HCT116 (cell line): ENCODE measurements at regions not wholly inside any gene's neighbourhood (a gene's known extent, or its start where the extent isn't known, plus 50 kb on each side); places are given as distances from the start of the nearest gene placed in this dataset.

ENCODE experiments used
- ATAC-seq: fragments of 200-7000 bp; cut with Tn5 transposase; 2 replicates; pipeline ENCODE4 v1.9.1; 2020; ENCODE audit warnings: mild to moderate bottlenecking, moderate library complexity
- BruUV-seq: library from RNA; stranded (reverse); fragments of 400-500 nt; replicated peaks from 2 replicates; lab custom pipeline; 2021; lab: Mats Ljungman, UMichigan
- CTCF ChIA-PET: fragments of 300-600 bp; sonication (Branson Sonifier 250); formaldehyde crosslinking; loops from one replicate; lab custom pipeline; 2021; ENCODE audit warnings: antibody characterized with exemption; lab: Charles Lee
- POLR2A ChIA-PET: fragments of 300-600, 350-600 bp; sonication (Branson Sonifier 250); formaldehyde crosslinking; loops from one replicate; lab custom pipeline; 2021; ENCODE audit warnings: antibody characterized with exemption; lab: Charles Lee
- RAD21 ChIA-PET, 2 experiments: fragments of 300-600 bp; sonication (Branson Sonifier 250); formaldehyde crosslinking; loops; one replicate each; lab custom pipeline; 2023; ENCODE audit warnings: low total read pairs in 2 of 2; ENCODE audit not compliant: uncharacterized antibody in 2 of 2, unreplicated experiment in 2 of 2, low non-redundant PET in 1 of 2; lab: Charles Lee
- DNase-seq: peaks from one replicate; pipeline ENCODE4 v3.0.0-alpha.2; 2010; ENCODE audit warnings: low read depth, low spot score
- H2AFZ ChIP-seq: fragments of 200-600 bp; shearing (Covaris generic), sonication (generic); 2 replicates; pipeline ENCODE4 v1.6.1; 2017; ENCODE audit warnings: low read depth, mixed run types, mixed read lengths, antibody characterized with exemption, low read length; ENCODE audit not compliant: poor library complexity, severe bottlenecking
- H3K27ac ChIP-seq: 2 replicates; pipeline ENCODE4 v1.5.1; 2012; ENCODE audit warnings: low read depth, low read length
- H3K27me3 ChIP-seq: fragments of 200-600 bp; sonication (generic); 2 replicates; pipeline ENCODE4 v1.6.1; 2016; ENCODE audit warnings: mixed run types, low read length, mixed read lengths; ENCODE audit not compliant: insufficient read depth
- H3K36me3 ChIP-seq, 2 experiments: fragments of 200-500 bp in 1 of 2; fragments of 200-600 bp in 1 of 2; sonication (Bioruptor generic) in 1 of 2; sonication (generic) in 1 of 2; 2 replicates each; pipeline versions ENCODE4 v1.5.1 to v1.6.1; 2014 to 2016; ENCODE audit warnings: low read length in 2 of 2, inconsistent platforms in 1 of 2, mixed read lengths in 1 of 2, mixed run types in 1 of 2; ENCODE audit not compliant: insufficient read depth in 2 of 2, control insufficient read depth in 1 of 2
- H3K4me1 ChIP-seq, 2 experiments: fragments of 200-600 bp in 1 of 2; sonication (generic) in 1 of 2; 2 replicates each; pipeline versions ENCODE4 v1.5.1 to v1.6.1; 2012 to 2017; ENCODE audit warnings: low read length in 2 of 2, inconsistent platforms in 1 of 2, mild to moderate bottlenecking in 1 of 2, mixed read lengths in 1 of 2, mixed run types in 1 of 2, moderate library complexity in 1 of 2; ENCODE audit not compliant: insufficient read depth in 2 of 2, control insufficient read depth in 1 of 2
- H3K4me2 ChIP-seq: fragments of 200-600 bp; sonication (generic); 2 replicates; pipeline ENCODE4 v1.6.1; 2017; ENCODE audit warnings: mixed run types, low read length, mixed read lengths
- H3K4me3 ChIP-seq, 2 experiments: fragments of 200-600 bp in 1 of 2; sonication (generic) in 1 of 2; replicated peaks in 1 of 2; 2 replicates each; pipeline ENCODE4 v1.5.1; 2011 to 2016; ENCODE audit warnings: low read length in 2 of 2, control low read depth in 1 of 2, low read depth in 1 of 2, mild to moderate bottlenecking in 1 of 2, mixed read lengths in 1 of 2, mixed run types in 1 of 2
- H3K79me2 ChIP-seq: fragments of 200-600 bp; sonication (generic); 2 replicates; pipeline ENCODE4 v1.6.1; 2017; ENCODE audit warnings: mild to moderate bottlenecking, mixed run types, low read length, moderate library complexity, mixed read lengths; ENCODE audit not compliant: insufficient read depth
- H3K9ac ChIP-seq: fragments of 200-600 bp; sonication (generic); 2 replicates; pipeline ENCODE4 v1.6.1; 2016; ENCODE audit warnings: low read length, mixed read lengths
- H3K9me2 ChIP-seq: fragments of 200-600 bp; sonication (generic), shearing (Covaris generic); 2 replicates; pipeline ENCODE4 v1.6.1; 2017; ENCODE audit warnings: mixed run types, mild to moderate bottlenecking, moderate library complexity; ENCODE audit not compliant: insufficient read depth
- H3K9me3 ChIP-seq, 2 experiments: fragments of 200-500 bp in 1 of 2; fragments of 200-600 bp in 1 of 2; sonication (Bioruptor generic) in 1 of 2; sonication (generic) in 1 of 2; 2 replicates each; pipeline ENCODE4 v1.6.1; 2014 to 2017; ENCODE audit warnings: low read length in 2 of 2, mixed read lengths in 2 of 2, inconsistent platforms in 1 of 2, low read depth in 1 of 2, mild to moderate bottlenecking in 1 of 2, mixed run types in 1 of 2, moderate library complexity in 1 of 2; ENCODE audit not compliant: control insufficient read depth in 1 of 2, insufficient read depth in 1 of 2
- H4K20me1 ChIP-seq: fragments of 200-600 bp; sonication (generic), shearing (Covaris generic); 2 replicates; pipeline ENCODE4 v1.6.1; 2017; ENCODE audit warnings: mixed run types, mild to moderate bottlenecking, moderate library complexity; ENCODE audit not compliant: insufficient read depth
- CBX3 ChIP-seq: IDR thresholded peaks from 2 replicates; pipeline ENCODE4 v1.6.1; 2012; ENCODE audit warnings: low read depth
- CEBPB ChIP-seq: IDR thresholded peaks from 2 replicates; pipeline ENCODE4 v1.6.1; 2012; ENCODE audit warnings: low read depth
- CTCF ChIP-seq, 3 experiments: fragments of 200-600 bp in 1 of 3; sonication (generic) in 1 of 3; IDR thresholded peaks in 2 of 3; conservative IDR thresholded peaks in 1 of 3; 2 replicates each; pipeline ENCODE4 v1.5.1; 2012 to 2017; ENCODE audit warnings: low read depth in 2 of 3, low read length in 2 of 3, antibody characterized with exemption in 1 of 3, borderline replicate concordance in 1 of 3, control low read depth in 1 of 3, mild to moderate bottlenecking in 1 of 3, mixed read lengths in 1 of 3, mixed run types in 1 of 3, moderate library complexity in 1 of 3; ENCODE audit not compliant: insufficient read depth in 1 of 3
- EGR1 ChIP-seq: IDR thresholded peaks from 2 replicates; pipeline ENCODE4 v1.6.1; 2012; ENCODE audit warnings: low read depth
- EZH2 ChIP-seq: fragments of 200-600 bp; sonication (generic); IDR thresholded peaks from 2 replicates; pipeline ENCODE4 v1.6.1; 2017; ENCODE audit warnings: antibody characterized with exemption, mixed run types
- FOSL1 ChIP-seq: IDR thresholded peaks from 2 replicates; pipeline ENCODE4 v1.6.1; 2012; ENCODE audit warnings: low read depth
- JUND ChIP-seq: IDR thresholded peaks from 2 replicates; pipeline ENCODE4 v1.6.1; 2012
- RAD21 ChIP-seq: IDR thresholded peaks from 2 replicates; pipeline ENCODE4 v1.6.1; 2012; ENCODE audit warnings: low read depth, mild to moderate bottlenecking
- REST ChIP-seq: IDR thresholded peaks from 2 replicates; pipeline ENCODE4 v1.6.1; 2012; ENCODE audit warnings: low read depth
- SIN3A ChIP-seq: IDR thresholded peaks from 2 replicates; pipeline ENCODE4 v1.6.1; 2012; ENCODE audit warnings: low read depth
- SP1 ChIP-seq: IDR thresholded peaks from 2 replicates; pipeline ENCODE4 v1.6.1; 2012; ENCODE audit warnings: low read depth
- TCF7L2 ChIP-seq: IDR thresholded peaks from 2 replicates; pipeline ENCODE4 v1.7.0; 2011; ENCODE audit warnings: borderline replicate concordance, inconsistent platforms; ENCODE audit not compliant: insufficient read depth, insufficient read length; ENCODE audit errors: extremely low read depth
- ZFX ChIP-seq: fragments of 450-650 bp; IDR thresholded peaks from 2 replicates; pipeline ENCODE4 v1.6.1; 2017
- ZNF274 ChIP-seq: fragments of 200-500 bp; sonication (Bioruptor generic); IDR thresholded peaks from 2 replicates; pipeline ENCODE4 v1.6.1; 2014; ENCODE audit warnings: mild to moderate bottlenecking, low read depth, low read length, inconsistent platforms
- intact Hi-C: fragments of 100-400 bp; cut with micrococcal nuclease; formaldehyde crosslinking; loops from 2 replicates; pipeline ENCODE4 v1.10.0; 2022
- TF ChIP-seq, protein P1 (sequence below): IDR thresholded peaks from 2 replicates; pipeline ENCODE4 v1.6.1; 2012
- TF ChIP-seq, protein P2 (sequence below): IDR thresholded peaks from 2 replicates; pipeline ENCODE4 v1.6.1; 2011; ENCODE audit warnings: mild to moderate bottlenecking, low read length, moderate library complexity; ENCODE audit not compliant: insufficient replicate concordance; ENCODE audit errors: extremely low read depth

DNA sequence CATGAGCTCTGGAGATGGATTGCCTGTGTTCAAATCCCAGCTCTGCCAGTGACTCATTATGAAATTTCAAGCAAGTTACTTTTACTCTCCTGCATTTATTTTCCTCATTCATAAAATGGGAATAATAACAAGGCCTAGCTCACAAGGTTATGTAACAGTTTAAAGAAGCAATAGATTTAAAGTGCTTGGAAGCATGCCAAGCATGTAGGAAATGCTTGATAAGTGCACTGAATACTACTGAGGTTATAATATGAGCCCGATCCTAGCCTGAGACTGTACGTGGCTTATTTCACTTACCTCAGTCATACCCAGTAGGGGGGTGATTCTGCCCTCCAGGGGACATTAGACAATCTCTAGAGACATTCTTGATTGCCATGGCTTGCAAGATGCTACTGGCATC, 734.1 kb upstream of the WWC1 start:
- Histone ChIP-seq H4K20me1 (no peaks in the 10 kb centered on the region), H3K4me1 (no peaks in the 10 kb centered on the region), H3K9ac (no peak overlapping the region), H3K9me2 (no peaks in the 10 kb centered on the region), H3K27ac (no peak overlapping the region), H2AFZ (no peak overlapping the region), H3K36me3 (no peaks in the 10 kb centered on the region), H3K79me2 (no peaks in the 10 kb centered on the region), H3K4me2 (no peak overlapping the region), H3K27me3 (peaks cover 3% of the 10 kb centered on the region; the same call in 1 of the 2 replicates), H3K9me3 (no peaks in the 10 kb centered on the region), H3K4me3 (no peak overlapping the region)
- no peak for ATAC-seq
- RAD21 ChIA-PET: no interaction called here
- POLR2A ChIA-PET: no interaction called here
- BruUV-seq: no TSS peak
- CTCF ChIA-PET: no interaction called here
- TF ChIP-seq TCF7L2: no peak
- TF ChIP-seq, protein P1, sequence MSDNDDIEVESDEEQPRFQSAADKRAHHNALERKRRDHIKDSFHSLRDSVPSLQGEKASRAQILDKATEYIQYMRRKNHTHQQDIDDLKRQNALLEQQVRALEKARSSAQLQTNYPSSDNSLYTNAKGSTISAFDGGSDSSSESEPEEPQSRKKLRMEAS: no peak
- no peak for TF ChIP-seq REST
- TF ChIP-seq EGR1: no peak
- TF ChIP-seq CBX3: no peak
- TF ChIP-seq ZFX: no peak
- no peak for TF ChIP-seq SIN3A
- TF ChIP-seq EZH2: no peak
- no peak for TF ChIP-seq RAD21
- TF ChIP-seq FOSL1: no peak
- TF ChIP-seq ZNF274: no peak
- no peak for TF ChIP-seq SP1
- no peak for TF ChIP-seq CTCF (IDR thresholded peaks at IDR 0.05 in 2 of 3, conservative IDR thresholded peaks at IDR 0.05 in 1 of 3; ENCODE audit: borderline replicate concordance in 1 of 3, insufficient read depth in 1 of 3, low read depth in 2 of 3, low read length in 2 of 3)
- no peak for TF ChIP-seq JUND
- TF ChIP-seq, protein P2, sequence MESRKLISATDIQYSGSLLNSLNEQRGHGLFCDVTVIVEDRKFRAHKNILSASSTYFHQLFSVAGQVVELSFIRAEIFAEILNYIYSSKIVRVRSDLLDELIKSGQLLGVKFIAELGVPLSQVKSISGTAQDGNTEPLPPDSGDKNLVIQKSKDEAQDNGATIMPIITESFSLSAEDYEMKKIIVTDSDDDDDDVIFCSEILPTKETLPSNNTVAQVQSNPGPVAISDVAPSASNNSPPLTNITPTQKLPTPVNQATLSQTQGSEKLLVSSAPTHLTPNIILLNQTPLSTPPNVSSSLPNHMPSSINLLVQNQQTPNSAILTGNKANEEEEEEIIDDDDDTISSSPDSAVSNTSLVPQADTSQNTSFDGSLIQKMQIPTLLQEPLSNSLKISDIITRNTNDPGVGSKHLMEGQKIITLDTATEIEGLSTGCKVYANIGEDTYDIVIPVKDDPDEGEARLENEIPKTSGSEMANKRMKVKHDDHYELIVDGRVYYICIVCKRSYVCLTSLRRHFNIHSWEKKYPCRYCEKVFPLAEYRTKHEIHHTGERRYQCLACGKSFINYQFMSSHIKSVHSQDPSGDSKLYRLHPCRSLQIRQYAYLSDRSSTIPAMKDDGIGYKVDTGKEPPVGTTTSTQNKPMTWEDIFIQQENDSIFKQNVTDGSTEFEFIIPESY: no peak
- TF ChIP-seq CEBPB: no peak
- intact Hi-C loops: no loop called here
- DNase-seq: no peak
